ENCODE measurements at regions not wholly inside any gene's neighbourhood (a gene's known extent, or its start where the extent isn't known, plus 50 kb on each side); places are given as distances from the start of the nearest gene placed in this dataset.

- TF ChIP-seq CTCF (IDR thresholded peaks at IDR 0.05) (no peak), POLR2A (IDR thresholded peaks at IDR 0.05) (no peak)
Measured at GRCh38 chr4:4695497-4695896, 153.6 kb upstream of the STX18 start.

Measured in esophagus squamous epithelium (tissue), 4 donors.